HuH-7 (cell line): ENCODE measurements at regions not wholly inside any gene's neighbourhood (a gene's known extent, or its start where the extent isn't known, plus 50 kb on each side); places are given as distances from the start of the nearest gene placed in this dataset.
"Not testable (repeated sequence)": the region's sequence is repeated elsewhere in the genome, so short reads cannot be mapped to it uniquely, and the experiment has no call there.

Source experiments
- DNase-seq: peaks from one replicate; pipeline ENCODE4 v3.0.0; 2011; ENCODE audit warnings: low spot score

GRCh38 chr6:90372450-90372849 lies 75.8 kb upstream of the BACH2 start:
- no peak for DNase-seq

GRCh38 chr6:90370493-90370959 lies 73.9 kb upstream of the BACH2 start:
- DNase-seq: no peak

GRCh38 chr6:90369651-90370050 lies 73.0 kb upstream of the BACH2 start:
- DNase-seq: no peak

GRCh38 chr6:90369024-90369519 lies 72.4 kb upstream of the BACH2 start:
- peak; percentile 9 for DNase-seq

GRCh38 chr6:90368601-90369000 lies 72.0 kb upstream of the BACH2 start:
- DNase-seq: no peak

- no peak for DNase-seq
Measured at GRCh38 chr6:90368001-90368400, 71.4 kb upstream of the BACH2 start.

DNA sequence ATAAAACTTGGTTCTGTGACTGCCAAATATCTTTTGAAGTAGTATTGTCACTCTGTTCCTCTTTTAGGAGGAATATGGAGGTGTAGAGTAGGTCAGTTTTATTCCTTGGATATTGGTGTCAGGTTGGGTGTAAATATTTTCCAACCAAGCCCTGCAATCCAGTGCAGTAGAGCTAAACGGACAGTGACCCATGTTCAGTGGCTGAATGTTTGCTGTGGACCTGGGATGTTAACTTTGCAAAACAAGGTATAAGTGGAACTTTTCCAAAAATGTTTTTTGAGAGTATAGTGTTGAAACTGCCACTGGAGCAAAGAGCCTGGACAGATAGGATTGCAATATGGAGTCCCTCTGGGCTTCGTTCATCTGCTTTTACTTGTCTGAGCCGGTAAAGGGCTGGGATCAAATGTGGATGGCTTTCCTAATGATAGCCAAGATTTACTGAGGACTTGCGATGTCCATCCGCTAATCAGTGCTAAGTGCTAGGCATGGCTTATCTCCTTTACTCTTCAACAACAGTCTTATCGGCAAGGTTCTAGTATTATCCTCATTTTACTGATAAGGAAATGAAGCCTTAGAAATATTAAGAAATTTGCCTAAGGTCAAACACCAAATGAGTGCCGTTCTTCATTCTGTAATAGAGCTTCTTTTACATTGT lies 69.0 kb upstream of the BACH2 start:
- no peak for DNase-seq

- DNase-seq: no peak
Measured at GRCh38 chr6:90365002-90365401, 68.4 kb upstream of the BACH2 start.

DNA sequence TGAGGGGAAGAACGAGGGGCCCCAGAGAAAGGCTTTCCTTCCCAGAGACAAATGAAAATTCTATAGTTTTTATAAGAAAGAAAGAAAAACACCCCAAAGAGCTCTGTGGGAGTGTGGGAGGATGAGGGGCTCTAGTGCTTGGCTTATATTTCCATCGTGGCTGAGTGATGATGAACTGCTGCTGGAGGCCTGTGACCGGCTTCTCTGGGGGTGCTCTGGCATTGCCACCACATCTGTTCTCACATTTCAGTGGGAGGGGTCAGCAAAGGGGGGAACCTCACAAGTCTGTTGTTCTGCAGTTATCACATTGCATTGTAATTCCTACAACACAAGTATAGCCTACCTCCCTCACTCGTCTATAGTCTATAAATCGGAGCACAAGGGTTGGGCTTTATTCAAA lies 67.6 kb upstream of the BACH2 start:
- DNase-seq: no peak

DNA sequence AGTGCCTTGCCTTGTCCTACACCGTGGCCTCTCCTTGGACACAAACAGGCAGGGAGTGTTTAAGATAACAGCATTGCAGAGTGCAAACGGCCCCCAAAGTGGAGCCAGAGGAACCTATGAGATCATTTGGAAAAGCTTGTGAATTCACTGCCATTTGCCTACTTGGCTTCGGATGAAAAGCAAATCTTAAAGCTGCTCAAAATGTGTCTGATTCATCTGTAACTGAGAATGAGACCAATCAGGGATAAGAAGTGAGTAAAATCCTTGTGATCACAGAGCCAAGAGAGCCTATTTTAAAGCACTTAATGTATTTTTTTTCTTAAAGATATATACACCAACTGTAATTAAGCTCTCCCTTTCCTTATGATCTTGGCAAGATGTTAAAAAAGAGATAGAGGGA lies 65.7 kb upstream of the BACH2 start:
- no peak for DNase-seq

DNA sequence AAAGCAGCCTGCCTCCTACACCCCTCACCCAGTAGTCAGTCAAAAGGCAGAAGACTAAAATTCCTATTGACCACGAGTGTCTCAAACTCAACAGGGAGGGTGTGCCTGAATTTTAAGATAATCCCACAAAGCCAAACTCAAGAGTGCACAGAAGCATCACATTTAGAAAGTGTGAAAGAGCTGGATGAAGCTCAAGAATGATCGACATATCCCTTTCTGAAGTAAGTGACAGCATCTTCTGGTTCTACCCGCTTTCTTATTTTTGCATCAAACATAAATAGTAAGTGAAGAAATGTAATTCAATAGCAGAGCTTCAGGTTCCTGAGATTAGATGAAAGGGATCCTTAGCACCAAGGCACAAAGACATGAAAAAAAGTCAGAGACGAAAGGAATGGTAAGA lies 64.5 kb upstream of the BACH2 start:
- DNase-seq: no peak

GRCh38 chr6:90358036-90358770 lies 61.6 kb upstream of the BACH2 start:
- not testable (repeated sequence) for DNase-seq

DNA sequence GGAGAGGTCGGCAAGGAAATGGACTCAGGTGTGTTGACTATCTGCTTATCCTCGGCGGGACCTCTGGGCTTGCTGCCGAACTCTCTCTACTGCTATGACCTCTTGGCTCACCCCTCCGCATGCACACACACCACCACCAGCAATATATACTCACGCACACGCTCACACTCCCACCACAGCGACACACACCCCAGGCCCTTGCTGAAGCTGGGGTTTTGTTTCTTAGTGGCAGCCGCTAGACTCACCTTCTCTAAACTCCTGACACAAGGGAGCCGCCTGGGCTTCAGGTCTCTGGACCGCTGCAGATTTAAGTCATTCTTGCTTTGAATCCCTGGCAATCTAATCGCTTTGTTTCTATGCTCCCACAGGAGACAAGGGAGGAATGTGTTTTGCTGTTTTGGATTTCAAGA lies 59.4 kb upstream of the BACH2 start:
- DNase-seq: no peak

- DNase-seq: no peak
Measured at GRCh38 chr6:90354961-90355360, 58.3 kb upstream of the BACH2 start.

GRCh38 chr6:90351696-90352095 lies 55.1 kb upstream of the BACH2 start:
- no peak for DNase-seq

- DNase-seq: no peak
Measured at GRCh38 chr6:90350689-90351554, 54.3 kb upstream of the BACH2 start.

GRCh38 chr6:90347411-90347851 lies 50.8 kb upstream of the BACH2 start:
- DNase-seq: no peak

- DNase-seq: no peak
Measured at GRCh38 chr6:90346729-90347128, 50.1 kb upstream of the BACH2 start.
